Endothelial cell of umbilical vein (primary cell): ENCODE measurements at regions not wholly inside any gene's neighbourhood (a gene's known extent, or its start where the extent isn't known, plus 50 kb on each side); places are given as distances from the start of the nearest gene placed in this dataset.

Source experiments
- CTCF ChIP-seq, 2 donors: IDR thresholded peaks; 1 replicate in 1 of 2; 2 replicates in 1 of 2; pipeline ENCODE4 v1.5.1; 2011; ENCODE audit warnings: low read length in 2 of 2, mild to moderate bottlenecking in 2 of 2, moderate library complexity in 2 of 2, control low read depth in 1 of 2, inconsistent platforms in 1 of 2, low read depth in 1 of 2; ENCODE audit not compliant: insufficient read depth in 1 of 2; ENCODE audit errors: extremely low read depth in 1 of 2
- GATA2 ChIP-seq: IDR thresholded peaks from 2 replicates; pipeline ENCODE4 v1.7.0; 2011; ENCODE audit warnings: low read depth, mild to moderate bottlenecking, moderate library complexity, mixed read lengths, low read length; ENCODE audit not compliant: insufficient read length, insufficient read depth
- JUN ChIP-seq: IDR thresholded peaks from 2 replicates; pipeline ENCODE4 v1.6.1; 2011; ENCODE audit warnings: borderline replicate concordance, low read depth; ENCODE audit not compliant: insufficient read length, insufficient read depth
- MAX ChIP-seq: IDR thresholded peaks from 2 replicates; pipeline ENCODE4 v1.6.1; 2011; ENCODE audit not compliant: insufficient read depth, insufficient read length
- POLR2A ChIP-seq: IDR thresholded peaks from 2 replicates; pipeline ENCODE4 v1.6.1; 2012; ENCODE audit warnings: low read depth, mild to moderate bottlenecking, control low read depth, low read length
- POLR2AphosphoS5 ChIP-seq: IDR thresholded peaks from 2 replicates; pipeline ENCODE4 v1.6.1; 2012; ENCODE audit warnings: low read depth, mild to moderate bottlenecking, control low read depth, low read length, moderate library complexity; ENCODE audit not compliant: insufficient read depth

- TF ChIP-seq POLR2A, result no peak
- no peak for TF ChIP-seq MAX
- TF ChIP-seq POLR2AphosphoS5, result no peak
- TF ChIP-seq JUN, result no peak
- no peak for TF ChIP-seq CTCF (IDR thresholded peaks at IDR 0.05; ENCODE audit: extremely low read depth in 1 of 2, insufficient read depth in 1 of 2, low read depth in 1 of 2, low read length in 2 of 2)
- TF ChIP-seq GATA2, result no peak
Observed at GRCh38 chr4:74858921-74859562, 64.7 kb upstream of the BTC start.
